ENCODE measurements at regions not wholly inside any gene's neighbourhood (a gene's known extent, or its start where the extent isn't known, plus 50 kb on each side); places are given as distances from the start of the nearest gene placed in this dataset.

- H3K27me3 ChIP-seq (ENCODE audit: control insufficient read depth, insufficient read depth, low read length), result no peaks in the 10 kb centered on the region
- POLR2A ChIA-PET, result no interaction called here
- no peaks in the 10 kb centered on the region for H3K4me1 ChIP-seq (ENCODE audit: control insufficient read depth, insufficient read depth, low read length)
- in situ Hi-C loops (cut with HindIII; ENCODE audit: low pct_unique_long_range_greater_than_20kb, low sequenced_read_pairs) (no loop called here), intact Hi-C loops (cut with micrococcal nuclease; ENCODE audit: unreplicated experiment) (no loop called here)
- no peaks in the 10 kb centered on the region for H3K9me3 ChIP-seq (ENCODE audit: control insufficient read depth, insufficient read depth, low read depth, low read length)
- CTCF ChIA-PET, result no interaction called here
- no peaks in the 10 kb centered on the region for H3K36me3 ChIP-seq (ENCODE audit: control insufficient read depth, insufficient read depth, low read length)
- ATAC-seq, result no peak
- no TSS peak for BruUV-seq (replicated peaks)
- H3K27ac ChIP-seq (ENCODE audit: low read length), result no peak overlapping the region
- TF ChIP-seq CTCF (IDR thresholded peaks at IDR 0.05) (no peak), SIN3A (IDR thresholded peaks at IDR 0.05; ENCODE audit: borderline replicate concordance, insufficient read depth, low read depth, low read length) (no peak), POLR2AphosphoS5 (IDR thresholded peaks at IDR 0.05; ENCODE audit: low read depth, low read length) (no peak), TCF7L2 (IDR thresholded peaks at IDR 0.05; ENCODE audit: low read depth, low read length) (no peak), REST (IDR thresholded peaks at IDR 0.05; ENCODE audit: insufficient read depth in 1 of 2, low read depth in 2 of 2, low read length in 1 of 2) (no peak)
- no peak overlapping the region for H3K4me3 ChIP-seq (ENCODE audit: low read depth in 2 of 2, low read length in 2 of 2)
- DNase-seq (ENCODE audit: low read depth, low spot score), result no peak
Measured at GRCh38 chr7:149373089-149373488, 87.8 kb downstream of the ZNF777 start.

- Histone ChIP-seq H3K9me3 (ENCODE audit: control insufficient read depth, insufficient read depth, low read depth, low read length) (peaks cover 15% of the 10 kb centered on the region; the same call in 1 of the 2 replicates), H3K4me1 (ENCODE audit: control insufficient read depth, insufficient read depth, low read length) (no peaks in the 10 kb centered on the region), H3K4me3 (ENCODE audit: low read depth in 2 of 2, low read length in 2 of 2) (no peak overlapping the region), H3K27me3 (ENCODE audit: control insufficient read depth, insufficient read depth, low read length) (no peaks in the 10 kb centered on the region), H3K36me3 (ENCODE audit: control insufficient read depth, insufficient read depth, low read length) (no peaks in the 10 kb centered on the region), H3K27ac (ENCODE audit: low read length) (no peak overlapping the region)
- BruUV-seq (replicated peaks), result no TSS peak
- in situ Hi-C loops (cut with HindIII; ENCODE audit: low pct_unique_long_range_greater_than_20kb, low sequenced_read_pairs) (no loop called here), intact Hi-C loops (cut with micrococcal nuclease; ENCODE audit: unreplicated experiment) (no loop called here)
- POLR2A ChIA-PET, result no interaction called here
- CTCF ChIA-PET, result no interaction called here
- no peak for TF ChIP-seq REST (IDR thresholded peaks at IDR 0.05; ENCODE audit: insufficient read depth in 1 of 2, low read depth in 2 of 2, low read length in 1 of 2)
- TF ChIP-seq CTCF (IDR thresholded peaks at IDR 0.05), result no peak
- no peak for TF ChIP-seq POLR2AphosphoS5 (IDR thresholded peaks at IDR 0.05; ENCODE audit: low read depth, low read length)
- TF ChIP-seq SIN3A (IDR thresholded peaks at IDR 0.05; ENCODE audit: borderline replicate concordance, insufficient read depth, low read depth, low read length), result no peak
- no peak for TF ChIP-seq TCF7L2 (IDR thresholded peaks at IDR 0.05; ENCODE audit: low read depth, low read length)
- DNase-seq (ENCODE audit: low read depth, low spot score) (no peak), ATAC-seq (no peak)
Measured at GRCh38 chr7:149375234-149376008, 85.4 kb downstream of the ZNF777 start.

Measured in Panc1 (cell line).